ENCODE measurements at regions not wholly inside any gene's neighbourhood (a gene's known extent, or its start where the extent isn't known, plus 50 kb on each side); places are given as distances from the start of the nearest gene placed in this dataset.
A peak's percentile ranks its signal among the peaks of the same experiment; 100 is the strongest.
"Not testable (repeated sequence)": the region's sequence is repeated elsewhere in the genome, so short reads cannot be mapped to it uniquely, and the experiment has no call there.

- no peak for DNase-seq (ENCODE audit: low spot score)
These were observed 110.5 kb upstream of the KCND3 start for GRCh38 chr1:112099979-112100378.

- no peak for DNase-seq (ENCODE audit: low spot score)
These were observed 116.1 kb upstream of the KCND3 start for GRCh38 chr1:112105557-112105956.

- no peak for DNase-seq (ENCODE audit: low spot score)
These were observed 120.6 kb upstream of the KCND3 start for GRCh38 chr1:112110031-112110430.

GRCh38 chr1:112111734-112112133 lies 122.3 kb upstream of the KCND3 start:
- DNase-seq (ENCODE audit: low spot score), result no peak

- DNase-seq (ENCODE audit: low spot score), result peak; percentile 36
These were observed 125.1 kb upstream of the KCND3 start for GRCh38 chr1:112114540-112114939.

- DNase-seq (ENCODE audit: low spot score), result no peak
These were observed 137.1 kb upstream of the KCND3 start for GRCh38 chr1:112126598-112126997.

GRCh38 chr1:112127606-112128005 lies 138.1 kb upstream of the KCND3 start:
- DNase-seq (ENCODE audit: low spot score), result not testable (repeated sequence)

GRCh38 chr1:112133487-112133886 lies 144.0 kb upstream of the KCND3 start:
- DNase-seq (ENCODE audit: low spot score), result no peak

- DNase-seq (ENCODE audit: low spot score), result no peak
These were observed 151.3 kb upstream of the KCND3 start for GRCh38 chr1:112140743-112141142.

- DNase-seq (ENCODE audit: low spot score), result no peak
These were observed 151.8 kb upstream of the KCND3 start for GRCh38 chr1:112141301-112141700.

- no peak for DNase-seq (ENCODE audit: low spot score)
These were observed 152.5 kb upstream of the KCND3 start for GRCh38 chr1:112141923-112142322.

- no peak for DNase-seq (ENCODE audit: low spot score)
These were observed 154.5 kb upstream of the KCND3 start for GRCh38 chr1:112143871-112144441.

GRCh38 chr1:112144733-112145426 lies 155.4 kb upstream of the KCND3 start:
- DNase-seq (ENCODE audit: low spot score), result no peak

- DNase-seq (ENCODE audit: low spot score), result no peak
These were observed 156.8 kb upstream of the KCND3 start for GRCh38 chr1:112146201-112146715.

- not testable (repeated sequence) for DNase-seq (ENCODE audit: low spot score)
These were observed 170.7 kb upstream of the KCND3 start for GRCh38 chr1:112160214-112160613.

GRCh38 chr1:112165375-112165774 lies 175.9 kb upstream of the KCND3 start:
- no peak for DNase-seq (ENCODE audit: low spot score)

- DNase-seq (ENCODE audit: low spot score), result no peak
These were observed 180.0 kb upstream of the KCND3 start for GRCh38 chr1:112169517-112169916.

GRCh38 chr1:112172294-112172882 lies 182.9 kb upstream of the KCND3 start:
- DNase-seq (ENCODE audit: low spot score), result peak; percentile 66

- DNase-seq (ENCODE audit: low spot score), result no peak
These were observed 187.8 kb upstream of the KCND3 start for GRCh38 chr1:112177314-112177713.

- DNase-seq (ENCODE audit: low spot score), result no peak
These were observed 199.1 kb upstream of the KCND3 start for GRCh38 chr1:112188611-112189010.

- no peak for DNase-seq (ENCODE audit: low spot score)
These were observed 199.9 kb upstream of the CTTNBP2NL start for GRCh38 chr1:112196008-112196588.

GRCh38 chr1:112196731-112197130 lies 199.3 kb upstream of the CTTNBP2NL start:
- no peak for DNase-seq (ENCODE audit: low spot score)

- peak; percentile 9 for DNase-seq (ENCODE audit: low spot score)
These were observed 186.5 kb upstream of the CTTNBP2NL start for GRCh38 chr1:112209493-112209892.

Data from HT-29 (cell line).